ENCODE measurements at regions not wholly inside any gene's neighbourhood (a gene's known extent, or its start where the extent isn't known, plus 50 kb on each side); places are given as distances from the start of the nearest gene placed in this dataset.

- DNase-seq: no peak
Measured at GRCh38 chr2:226011716-226012450, 612.4 kb downstream of the NYAP2 start.

GRCh38 chr2:226002438-226002837 lies 602.9 kb downstream of the NYAP2 start:
- DNase-seq: no peak

GRCh38 chr2:226001716-226002115 lies 602.2 kb downstream of the NYAP2 start:
- no peak for DNase-seq

GRCh38 chr2:225999692-226000091 lies 600.2 kb downstream of the NYAP2 start:
- DNase-seq: no peak

GRCh38 chr2:225998653-225999052 lies 599.1 kb downstream of the NYAP2 start:
- DNase-seq: no peak

- DNase-seq: no peak
Measured at GRCh38 chr2:225998116-225998515, 598.6 kb downstream of the NYAP2 start.

GRCh38 chr2:225996462-225996828 lies 596.9 kb downstream of the NYAP2 start:
- no peak for DNase-seq

GRCh38 chr2:225995796-225996461 lies 596.4 kb downstream of the NYAP2 start:
- no peak for DNase-seq

- DNase-seq: no peak
Measured at GRCh38 chr2:225994748-225995405, 595.4 kb downstream of the NYAP2 start.

GRCh38 chr2:225993430-225993829 lies 593.9 kb downstream of the NYAP2 start:
- no peak for DNase-seq

- no peak for DNase-seq
Measured at GRCh38 chr2:225989809-225990208, 590.3 kb downstream of the NYAP2 start.

- DNase-seq: no peak
Measured at GRCh38 chr2:225980372-225980771, 580.9 kb downstream of the NYAP2 start.

GRCh38 chr2:225971433-225971832 lies 571.9 kb downstream of the NYAP2 start:
- no peak for DNase-seq

GRCh38 chr2:225948903-225949302 lies 549.4 kb downstream of the NYAP2 start:
- DNase-seq: no peak

- no peak for DNase-seq
Measured at GRCh38 chr2:225938991-225939390, 539.5 kb downstream of the NYAP2 start.

GRCh38 chr2:225937625-225938187 lies 538.2 kb downstream of the NYAP2 start:
- DNase-seq: no peak

- no peak for DNase-seq
Measured at GRCh38 chr2:225932811-225933413, 533.4 kb downstream of the NYAP2 start.

GRCh38 chr2:225930687-225931086 lies 531.2 kb downstream of the NYAP2 start:
- DNase-seq: no peak

- DNase-seq: no peak
Measured at GRCh38 chr2:225920621-225921220, 521.2 kb downstream of the NYAP2 start.

- no peak for DNase-seq
Measured at GRCh38 chr2:225916692-225917091, 517.2 kb downstream of the NYAP2 start.

- DNase-seq: no peak
Measured at GRCh38 chr2:225911019-225911418, 511.5 kb downstream of the NYAP2 start.

GRCh38 chr2:225895126-225895525 lies 495.6 kb downstream of the NYAP2 start:
- no peak for DNase-seq

Data from SHP77 (cell line).